ENCODE measurements at regions not wholly inside any gene's neighbourhood (a gene's known extent, or its start where the extent isn't known, plus 50 kb on each side); places are given as distances from the start of the nearest gene placed in this dataset.

DNA sequence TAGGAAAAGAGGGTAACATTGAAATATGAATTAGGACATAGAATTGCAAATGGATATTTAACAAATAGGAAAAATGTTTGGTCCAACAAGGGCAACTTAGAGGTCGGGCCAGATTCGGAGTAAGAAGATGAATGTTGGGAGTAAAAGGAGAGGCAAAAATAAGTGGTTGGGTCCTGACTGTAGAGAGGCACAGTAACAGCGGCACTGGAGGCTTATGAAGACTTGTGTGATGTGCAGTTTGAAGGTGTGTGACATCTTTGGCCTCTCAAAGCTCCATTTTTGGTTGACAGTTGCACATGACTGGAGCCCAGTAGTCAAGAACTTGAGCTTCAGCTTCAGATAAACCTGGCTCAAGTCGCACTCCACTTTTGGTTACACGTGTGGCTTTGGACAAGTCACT lies 109.9 kb upstream of the PAXBP1 start:
- no peaks in the 10 kb centered on the region for H3K36me3 ChIP-seq
- H3K9me3 ChIP-seq, result no peaks in the 10 kb centered on the region
- no peak overlapping the region for H3K27ac ChIP-seq
- ATAC-seq (no peak), DNase-seq (no peak)
- H3K4me3 ChIP-seq, result no peak overlapping the region
- H3K4me1 ChIP-seq, result no peaks in the 10 kb centered on the region
- H3K27me3 ChIP-seq, result no peaks in the 10 kb centered on the region
- intact Hi-C loops (cut with DNase I), result no loop called here
- TF ChIP-seq POLR2A (IDR thresholded peaks at IDR 0.05) (no peak), CTCF (IDR thresholded peaks at IDR 0.05) (no peak)
- 77% methylated on average over 5 of the region's 5 CpGs for WGBS (ENCODE audit: insufficient coverage, low coverage, low lambda C conversion rate, missing lambda C conversion rate)

DNA sequence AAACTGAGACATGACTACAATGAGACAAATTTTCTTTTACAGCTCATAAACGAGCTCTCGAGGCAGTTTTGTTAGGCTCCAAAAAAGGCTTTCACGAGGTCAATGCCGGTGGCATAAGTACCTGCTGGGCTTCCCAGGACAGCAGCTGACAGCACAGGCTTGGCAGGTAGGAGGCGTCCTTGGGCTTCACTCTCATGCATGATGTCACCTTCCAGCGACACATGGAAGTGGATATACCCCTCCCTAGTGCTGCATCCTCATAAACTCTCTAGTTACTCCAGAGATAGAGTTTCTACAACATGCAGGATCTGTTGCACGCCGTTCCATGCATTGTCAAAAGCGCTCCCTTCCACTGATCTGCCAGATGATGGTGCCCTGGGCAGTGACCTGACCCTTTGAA lies 112.5 kb upstream of the PAXBP1 start:
- no peaks in the 10 kb centered on the region for H3K27me3 ChIP-seq
- H3K4me3 ChIP-seq, result no peak overlapping the region
- whole genome bisulfite sequencing (ENCODE audit: insufficient coverage, low coverage, low lambda C conversion rate, missing lambda C conversion rate), result 52% methylated on average over 9 of the region's 9 CpGs
- intact Hi-C loops (cut with DNase I), result no loop called here
- no peak overlapping the region for H3K27ac ChIP-seq
- DNase-seq (no peak), ATAC-seq (no peak)
- TF ChIP-seq POLR2A (IDR thresholded peaks at IDR 0.05) (no peak), CTCF (IDR thresholded peaks at IDR 0.05) (no peak)
- no peaks in the 10 kb centered on the region for H3K36me3 ChIP-seq
- H3K9me3 ChIP-seq, result no peaks in the 10 kb centered on the region
- H3K4me1 ChIP-seq, result no peaks in the 10 kb centered on the region

DNA sequence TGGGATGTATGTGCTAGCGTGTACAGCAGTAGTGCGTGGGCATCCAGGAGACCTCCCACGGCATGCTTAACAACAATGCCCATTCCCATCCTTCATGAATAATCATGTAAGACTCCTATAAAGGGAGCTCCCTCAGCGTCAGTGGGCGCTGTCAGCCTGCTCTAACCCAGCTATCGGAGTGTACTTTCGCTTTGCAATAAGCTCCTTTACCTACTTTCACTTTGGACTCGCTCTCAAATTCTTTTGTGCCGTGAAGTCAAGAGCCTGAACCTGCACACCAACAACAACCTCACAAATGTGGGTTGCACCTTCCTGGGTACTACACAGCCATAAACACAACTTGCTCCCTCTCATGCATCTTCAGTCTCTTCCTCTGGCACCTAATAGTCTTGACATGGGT lies 114.8 kb upstream of the PAXBP1 start:
- TF ChIP-seq POLR2A (IDR thresholded peaks at IDR 0.05) (no peak), CTCF (IDR thresholded peaks at IDR 0.05) (no peak)
- Histone ChIP-seq H3K4me1 (no peaks in the 10 kb centered on the region), H3K27me3 (no peaks in the 10 kb centered on the region), H3K36me3 (no peaks in the 10 kb centered on the region), H3K4me3 (no peak overlapping the region), H3K27ac (no peak overlapping the region), H3K9me3 (no peaks in the 10 kb centered on the region)
- DNase-seq (no peak), ATAC-seq (peak in 2 of 4 donors; percentile 16 to 27)
- 74% methylated on average over 8 of the region's 9 CpGs for WGBS (ENCODE audit: insufficient coverage, low coverage, low lambda C conversion rate, missing lambda C conversion rate)
- intact Hi-C loops (cut with DNase I), result no loop called here

DNA sequence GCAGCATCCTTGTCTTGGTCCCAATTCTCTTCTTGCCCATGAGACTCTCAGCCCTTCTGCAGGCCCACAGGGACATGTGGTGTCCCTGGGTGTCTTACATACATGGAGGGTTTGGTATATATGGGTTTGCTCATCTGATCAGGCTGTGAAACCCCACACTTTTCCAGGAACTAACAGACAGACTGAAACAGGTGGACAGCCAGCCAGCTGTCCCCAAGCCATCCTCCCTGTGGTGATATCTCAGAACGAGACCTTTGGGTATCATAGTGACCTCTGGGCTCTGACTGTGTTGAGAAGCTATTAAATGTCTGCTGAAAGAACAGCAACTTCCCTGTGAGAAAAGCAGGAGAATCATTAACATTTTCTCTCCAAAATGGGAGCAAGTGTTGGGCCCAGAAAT lies 115.5 kb upstream of the PAXBP1 start:
- Histone ChIP-seq H3K9me3 (no peaks in the 10 kb centered on the region), H3K27ac (no peak overlapping the region), H3K4me3 (no peak overlapping the region), H3K36me3 (no peaks in the 10 kb centered on the region), H3K27me3 (no peaks in the 10 kb centered on the region), H3K4me1 (no peaks in the 10 kb centered on the region)
- WGBS (ENCODE audit: insufficient coverage, low coverage, low lambda C conversion rate, missing lambda C conversion rate), result 25% methylated on average over 1 of the region's 1 CpG
- DNase-seq, result no peak
- no peak for ATAC-seq
- intact Hi-C loops (cut with DNase I), result no loop called here
- TF ChIP-seq CTCF (IDR thresholded peaks at IDR 0.05) (no peak), POLR2A (IDR thresholded peaks at IDR 0.05) (no peak)

GRCh38 chr21:32888971-32889370 lies 117.4 kb upstream of the PAXBP1 start:
- Histone ChIP-seq H3K9me3 (no peaks in the 10 kb centered on the region), H3K27ac (no peak overlapping the region), H3K4me1 (no peaks in the 10 kb centered on the region), H3K36me3 (no peaks in the 10 kb centered on the region), H3K27me3 (no peaks in the 10 kb centered on the region), H3K4me3 (no peak overlapping the region)
- no peak for ATAC-seq
- DNase-seq, result no peak
- WGBS (ENCODE audit: insufficient coverage, low coverage, low lambda C conversion rate, missing lambda C conversion rate), result 81% methylated on average over 3 of the region's 3 CpGs
- intact Hi-C loops (cut with DNase I), result no loop called here
- TF ChIP-seq POLR2A (IDR thresholded peaks at IDR 0.05), result no peak

All from right lobe of liver (tissue), 6 donors.